ENCODE measurements at regions not wholly inside any gene's neighbourhood (a gene's known extent, or its start where the extent isn't known, plus 50 kb on each side); places are given as distances from the start of the nearest gene placed in this dataset.
A peak's percentile ranks its signal among the peaks of the same experiment; 100 is the strongest.
"Not testable (repeated sequence)": the region's sequence is repeated elsewhere in the genome, so short reads cannot be mapped to it uniquely, and the experiment has no call there.

DNA sequence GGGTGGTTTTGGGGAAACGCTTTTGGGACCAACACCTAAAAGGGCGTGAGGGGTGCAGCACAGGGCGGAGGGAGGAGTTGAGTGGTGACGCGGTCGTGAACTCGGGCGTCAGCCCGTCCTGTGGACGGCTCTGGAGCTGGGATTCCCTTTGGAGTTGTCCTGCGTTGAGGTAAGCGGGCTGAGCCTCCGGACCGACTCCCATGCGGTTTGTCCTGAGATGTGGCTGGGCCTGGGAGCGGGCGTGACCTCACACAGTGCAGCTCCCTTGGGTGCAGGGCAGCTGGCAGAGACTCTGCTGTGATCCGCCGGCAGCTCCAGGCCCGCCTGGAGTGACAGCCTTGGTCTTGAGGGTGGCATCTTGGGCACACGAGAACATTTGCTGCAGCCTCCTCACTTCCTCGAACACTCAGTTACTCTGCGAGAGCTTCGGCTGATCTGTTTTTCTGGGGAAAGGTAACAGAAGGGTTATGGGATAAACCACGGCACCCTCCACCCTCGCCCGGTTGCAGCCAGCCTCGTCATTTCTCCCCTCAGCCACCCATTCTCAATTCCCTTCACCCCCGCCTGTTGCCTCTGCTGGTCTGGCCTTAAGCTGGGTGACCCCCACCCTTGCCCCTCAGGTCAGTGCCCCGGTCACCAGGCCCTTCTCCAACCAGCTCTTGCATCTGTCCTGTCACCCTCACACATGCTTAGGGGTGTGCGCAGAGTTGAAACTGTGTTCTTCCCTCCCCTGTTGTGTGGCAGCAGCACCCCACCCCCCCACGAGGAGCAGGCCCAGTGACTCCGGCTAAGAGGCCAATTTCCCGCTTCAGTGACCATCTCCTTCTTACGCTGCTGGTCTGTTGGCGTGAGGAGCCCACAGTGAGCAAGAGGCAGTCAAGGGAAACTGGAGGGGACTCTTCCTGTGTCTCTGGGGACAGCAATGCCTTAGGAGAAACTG lies 94.2 kb upstream of the COL5A1 start:
- no peaks in the 10 kb centered on the region for H3K9me3 ChIP-seq
- H3K27ac ChIP-seq, result peak overlapping the region in 2 of 4 donors; percentile 92 to 93
- peaks cover 0 to 63% (median 31%) of the 10 kb centered on the region in 4 donors for H3K4me1 ChIP-seq
- no peaks in the 10 kb centered on the region for H3K36me3 ChIP-seq
- DNase-seq (ENCODE audit: low spot score in 2 of 2), result no peak
- no peaks in the 10 kb centered on the region for H3K27me3 ChIP-seq
- 84 to 85% methylated on average over 36 of the region's 36 CpGs for WGBS, 2 donors
- TF ChIP-seq CTCF (IDR thresholded peaks at IDR 0.05), result no peak
- no peak for TF ChIP-seq POLR2A (IDR thresholded peaks at IDR 0.05)
- no peak overlapping the region for H3K4me3 ChIP-seq

- Histone ChIP-seq H3K36me3 (no peaks in the 10 kb centered on the region), H3K9me3 (no peaks in the 10 kb centered on the region), H3K4me1 (peaks cover 0 to 71% (median 32%) of the 10 kb centered on the region in 4 donors), H3K4me3 (no peak overlapping the region), H3K27me3 (no peaks in the 10 kb centered on the region), H3K27ac (peak overlapping the region in 1 of 4 donors; percentile 16)
- DNase-seq (ENCODE audit: low spot score in 2 of 2), result no peak
- 84 to 85% methylated on average over 8 of the region's 8 CpGs for WGBS, 2 donors
- TF ChIP-seq EP300 (IDR thresholded peaks at IDR 0.05) (no peak), CTCF (IDR thresholded peaks at IDR 0.05) (no peak), POLR2A (IDR thresholded peaks at IDR 0.05) (no peak)
Observed at GRCh38 chr9:134548185-134548584, 93.4 kb upstream of the COL5A1 start.

GRCh38 chr9:134548618-134549017 lies 93.0 kb upstream of the COL5A1 start:
- Histone ChIP-seq H3K27me3 (no peaks in the 10 kb centered on the region), H3K4me1 (peaks cover 0 to 72% (median 30%) of the 10 kb centered on the region in 4 donors), H3K9me3 (no peaks in the 10 kb centered on the region), H3K36me3 (no peaks in the 10 kb centered on the region), H3K4me3 (no peak overlapping the region), H3K27ac (no peak overlapping the region)
- no peak for TF ChIP-seq CTCF (IDR thresholded peaks at IDR 0.05)
- no peak for TF ChIP-seq EP300 (IDR thresholded peaks at IDR 0.05)
- TF ChIP-seq POLR2A (IDR thresholded peaks at IDR 0.05), result no peak
- WGBS, 2 donors, result 74 to 82% methylated on average over 17 of the region's 17 CpGs
- DNase-seq (ENCODE audit: low spot score in 2 of 2), result no peak

DNA sequence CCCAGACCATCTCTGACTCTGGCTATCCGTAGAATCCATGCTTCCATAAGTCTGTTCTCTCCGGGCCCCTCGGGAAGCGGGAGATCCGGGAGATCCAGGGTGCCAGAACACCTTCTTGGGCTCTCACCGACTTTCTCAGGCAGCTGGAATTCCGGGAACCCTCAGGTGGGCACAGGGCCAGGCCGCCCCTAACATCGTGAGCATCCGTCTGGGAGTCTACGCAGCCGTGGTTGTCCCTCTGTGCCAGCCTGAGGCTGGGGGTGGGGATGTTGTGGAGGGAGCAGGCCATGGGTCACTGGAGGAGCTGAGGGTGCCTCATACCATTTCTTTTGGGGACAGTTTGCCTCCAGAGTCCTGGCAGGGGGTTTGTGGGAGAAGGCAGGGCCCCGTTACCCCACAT lies 92.3 kb upstream of the COL5A1 start:
- 81 to 91% methylated on average over 12 to 13 of the region's 13 CpGs for WGBS, 2 donors
- TF ChIP-seq POLR2A (IDR thresholded peaks at IDR 0.05) (no peak), CTCF (IDR thresholded peaks at IDR 0.05) (no peak), EP300 (IDR thresholded peaks at IDR 0.05) (no peak)
- DNase-seq (ENCODE audit: low spot score in 2 of 2), result no peak
- Histone ChIP-seq H3K4me1 (peaks cover 0 to 72% (median 26%) of the 10 kb centered on the region in 4 donors), H3K9me3 (no peaks in the 10 kb centered on the region), H3K36me3 (no peaks in the 10 kb centered on the region), H3K4me3 (no peak overlapping the region), H3K27ac (no peak overlapping the region), H3K27me3 (no peaks in the 10 kb centered on the region)

- H3K4me3 ChIP-seq; H3K27ac ChIP-seq; H3K9me3 ChIP-seq; DNase-seq (ENCODE audit: low spot score in 2 of 2); H3K36me3 ChIP-seq; H3K27me3 ChIP-seq: not testable (repeated sequence)
- peaks cover 0 to 72% (median 21%) of the 10 kb centered on the region in 4 donors for H3K4me1 ChIP-seq
- 95 to 97% methylated on average over 4 to 6 of the region's 7 CpGs for WGBS, 2 donors
Observed at GRCh38 chr9:134550081-134550480, 91.5 kb upstream of the COL5A1 start.
